Naive B cell (primary cell): ENCODE measurements at regions not wholly inside any gene's neighbourhood (a gene's known extent, or its start where the extent isn't known, plus 50 kb on each side); places are given as distances from the start of the nearest gene placed in this dataset.

ENCODE experiments used
- ATAC-seq, 2 donors: fragments of 150-1000 bp; cut with Tn5 transposase; 2 replicates each; pipeline ENCODE4 v1.10.0; 2021; ENCODE audit warnings: low read depth in 2 of 2, mild to moderate bottlenecking in 2 of 2, moderate library complexity in 2 of 2
- DNase-seq: peaks from one replicate; pipeline ENCODE4 v3.0.0; 2022
- H3K27ac Mint-ChIP-seq, 6 donors: one replicate each; pipeline ENCODE4 v1.8.0; 2020 to 2022; ENCODE audit warnings: mild to moderate bottlenecking in 6 of 6, mixed read lengths in 6 of 6, moderate library complexity in 5 of 6, inconsistent platforms in 2 of 6
- H3K27me3 Mint-ChIP-seq, 3 donors: one replicate each; pipeline ENCODE4 v1.8.0; 2021 to 2022; ENCODE audit warnings: mixed read lengths in 3 of 3, mild to moderate bottlenecking in 1 of 3
- H3K36me3 Mint-ChIP-seq, 2 donors: one replicate each; pipeline ENCODE4 v1.8.0; 2020 to 2022; ENCODE audit warnings: mixed read lengths in 2 of 2, inconsistent platforms in 1 of 2, mild to moderate bottlenecking in 1 of 2
- H3K4me1 Mint-ChIP-seq, 3 donors: one replicate each; pipeline ENCODE4 v1.8.0; 2020 to 2022; ENCODE audit warnings: mixed read lengths in 3 of 3, inconsistent platforms in 1 of 3, mild to moderate bottlenecking in 1 of 3, moderate library complexity in 1 of 3
- H3K4me3 Mint-ChIP-seq, 8 donors: one replicate each; pipeline ENCODE4 v1.8.0; 2020 to 2022; ENCODE audit warnings: mild to moderate bottlenecking in 8 of 8, mixed read lengths in 8 of 8, moderate library complexity in 8 of 8, inconsistent platforms in 2 of 8
- H3K9me3 Mint-ChIP-seq, 7 donors: one replicate each; pipeline ENCODE4 v1.8.0; 2020 to 2022; ENCODE audit warnings: mixed read lengths in 7 of 7, mild to moderate bottlenecking in 5 of 7, inconsistent platforms in 2 of 7, moderate library complexity in 1 of 7

DNA sequence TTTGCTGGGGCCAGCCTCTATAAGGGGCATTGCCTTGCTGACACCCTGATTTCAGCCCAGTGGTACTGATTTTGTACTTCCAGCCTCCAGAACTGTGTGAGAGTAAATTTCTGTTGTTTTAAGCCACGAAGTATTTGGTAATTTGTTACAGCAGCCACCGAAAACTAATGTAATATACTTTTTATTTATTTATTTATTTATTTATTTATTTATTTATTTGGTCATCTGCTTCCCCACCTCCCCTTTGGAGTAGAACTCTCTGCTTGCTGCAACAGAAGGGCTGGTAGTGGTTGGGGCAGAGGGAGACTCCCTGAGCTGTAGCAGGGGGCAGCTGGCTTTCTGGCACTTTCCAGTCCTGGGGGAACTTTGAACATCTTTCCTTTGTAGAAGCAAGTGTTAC lies 128.4 kb upstream of the RAG2 start:
- Mint-ChIP-seq H3K27me3 (peaks cover 4 to 8% (median 4%) of the 10 kb centered on the region in 3 donors), H3K27ac (no peak overlapping the region), H3K36me3 (no peaks in the 10 kb centered on the region), H3K4me1 (peaks cover 5 to 12% (median 10%) of the 10 kb centered on the region in 3 donors), H3K4me3 (no peak overlapping the region), H3K9me3 (peaks cover 0 to 1% (median 0%) of the 10 kb centered on the region in 7 donors)
- no peak for ATAC-seq
- no peak for DNase-seq

DNA sequence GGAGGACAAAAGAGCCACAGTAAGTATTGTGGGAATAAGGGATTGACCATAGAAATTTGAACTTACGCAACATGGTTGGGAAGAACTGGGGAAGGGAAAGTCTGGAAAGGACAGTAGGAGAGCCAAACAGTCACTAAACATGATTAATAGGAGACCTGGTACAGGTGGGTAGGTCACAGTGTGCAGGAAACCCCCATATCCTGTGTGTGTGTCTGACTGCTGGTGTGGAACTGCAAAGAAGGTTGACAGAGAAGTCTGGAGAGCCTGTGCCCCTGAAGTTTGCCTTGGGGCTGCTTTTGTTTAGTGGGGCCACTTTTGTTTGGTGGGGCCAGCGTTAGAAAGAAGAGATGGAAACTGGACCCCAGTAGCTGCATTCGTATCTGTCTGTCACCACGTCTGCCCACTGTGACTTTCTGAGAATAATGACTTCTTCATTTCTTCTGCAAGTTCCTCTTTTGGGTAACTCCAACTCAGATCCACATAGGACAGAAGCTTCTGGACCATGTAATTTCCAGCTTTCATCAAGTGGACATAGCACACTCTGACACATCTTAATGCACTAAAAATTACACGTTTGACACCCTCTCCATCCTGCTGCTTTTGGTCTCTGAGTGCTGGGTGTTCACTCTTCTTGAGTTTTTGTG lies 126.8 kb upstream of the RAG2 start:
- Mint-ChIP-seq H3K27ac (peak overlapping the region in 3 of 6 donors; percentile 4 to 53 (median 4)), H3K9me3 (peaks cover 0 to 4% (median 0%) of the 10 kb centered on the region in 7 donors), H3K36me3 (no peaks in the 10 kb centered on the region), H3K27me3 (peaks cover 4 to 8% (median 4%) of the 10 kb centered on the region in 3 donors), H3K4me1 (peaks cover 5 to 12% (median 10%) of the 10 kb centered on the region in 3 donors), H3K4me3 (peak overlapping the region in 3 of 8 donors; percentile 5 to 62 (median 40))
- DNase-seq (peak; percentile 2), ATAC-seq (peak; percentile 58 to 83)

DNA sequence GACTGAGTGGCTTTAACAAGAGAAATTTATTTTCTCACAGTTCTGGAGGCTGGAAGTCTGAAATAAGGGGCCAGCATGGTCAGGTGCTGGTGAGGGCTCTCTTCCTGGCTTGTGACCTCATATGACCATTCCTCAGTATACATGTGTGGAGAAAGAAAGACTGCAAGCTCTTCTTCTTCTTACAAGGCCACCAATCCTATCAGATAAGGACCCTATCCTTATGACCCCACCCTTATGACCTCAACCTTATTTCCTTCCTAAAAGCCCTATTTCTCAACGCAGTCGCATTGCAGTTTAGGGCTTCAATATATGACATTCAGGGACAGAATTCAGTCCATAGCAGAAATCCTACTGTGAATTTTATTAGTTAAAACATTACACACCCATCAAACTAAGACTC lies 124.4 kb upstream of the RAG2 start:
- Mint-ChIP-seq H3K4me3 (no peak overlapping the region), H3K36me3 (no peaks in the 10 kb centered on the region), H3K27me3 (peaks cover 4 to 17% (median 4%) of the 10 kb centered on the region in 3 donors), H3K27ac (no peak overlapping the region), H3K9me3 (peaks cover 0 to 4% (median 0%) of the 10 kb centered on the region in 7 donors), H3K4me1 (peaks cover 5 to 12% (median 10%) of the 10 kb centered on the region in 3 donors)
- ATAC-seq = no peak
- no peak for DNase-seq

DNA sequence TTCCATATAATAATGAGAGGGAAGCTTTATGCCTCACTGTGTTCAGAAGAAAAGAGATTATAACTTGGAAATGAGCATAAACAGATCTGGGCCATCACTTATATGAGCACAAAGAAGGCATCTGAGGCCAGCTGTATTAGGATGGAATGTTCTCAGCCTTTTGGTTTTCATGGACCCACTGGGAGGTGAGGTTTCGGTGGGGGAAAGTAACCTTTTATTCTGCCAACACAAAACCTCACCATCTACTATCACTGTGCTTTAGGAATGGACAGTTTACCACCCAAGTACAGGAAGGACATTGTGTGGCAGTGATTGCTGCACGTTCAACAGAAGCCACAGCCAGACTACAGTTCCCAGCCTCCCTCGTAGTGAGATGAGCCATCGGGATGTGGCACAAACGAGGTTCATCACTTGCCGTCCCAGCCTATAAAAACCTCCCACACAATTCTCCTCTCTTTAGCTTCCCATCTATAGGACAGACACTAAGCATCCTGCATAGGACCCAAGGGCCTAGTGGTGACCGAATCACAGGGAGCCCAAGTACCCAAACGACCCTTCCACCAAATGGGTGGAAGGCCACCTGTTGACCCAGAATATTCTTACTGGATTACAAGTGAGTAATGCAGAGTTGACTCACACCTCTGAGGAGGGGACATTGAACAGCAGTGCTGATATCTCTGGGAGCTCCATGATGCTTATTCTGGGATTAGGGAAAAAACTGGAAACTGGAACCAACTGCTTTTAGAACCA lies 121.5 kb upstream of the RAG2 start:
- peaks cover 0 to 19% (median 4%) of the 10 kb centered on the region in 3 donors for H3K27me3 Mint-ChIP-seq
- no peaks in the 10 kb centered on the region for H3K36me3 Mint-ChIP-seq
- no peak overlapping the region for H3K27ac Mint-ChIP-seq
- peaks cover 2% of the 10 kb centered on the region in 3 donors for H3K4me1 Mint-ChIP-seq
- peaks cover 0 to 4% (median 0%) of the 10 kb centered on the region in 7 donors for H3K9me3 Mint-ChIP-seq
- DNase-seq (no peak), ATAC-seq (no peak)
- no peak overlapping the region for H3K4me3 Mint-ChIP-seq

DNA sequence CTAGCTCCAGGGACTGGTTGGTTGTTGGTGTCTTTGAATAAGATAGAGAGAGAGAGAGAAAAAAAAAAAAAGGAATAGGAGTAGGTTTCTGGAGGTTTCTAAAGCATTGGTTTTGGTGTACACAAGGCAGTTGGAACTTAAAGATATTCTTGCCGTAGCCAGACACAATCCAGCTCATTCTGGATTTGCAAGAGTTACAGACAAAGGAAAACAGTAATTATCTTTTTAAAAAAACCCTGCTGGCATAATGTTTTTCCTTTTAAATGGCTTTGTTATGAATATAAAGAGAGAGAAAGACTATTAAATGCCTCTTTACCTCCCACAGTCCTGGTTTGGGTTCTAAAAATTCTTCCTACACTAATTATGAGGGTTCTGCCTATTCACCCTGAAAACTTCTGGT lies 120.4 kb upstream of the RAG2 start:
- ATAC-seq (no peak), DNase-seq (no peak)
- peaks cover 0 to 19% (median 4%) of the 10 kb centered on the region in 3 donors for H3K27me3 Mint-ChIP-seq
- H3K36me3 Mint-ChIP-seq = no peaks in the 10 kb centered on the region
- no peaks in the 10 kb centered on the region for H3K4me1 Mint-ChIP-seq
- H3K27ac Mint-ChIP-seq = no peak overlapping the region
- H3K4me3 Mint-ChIP-seq = no peak overlapping the region
- H3K9me3 Mint-ChIP-seq = peaks cover 0 to 4% (median 0%) of the 10 kb centered on the region in 7 donors

DNA sequence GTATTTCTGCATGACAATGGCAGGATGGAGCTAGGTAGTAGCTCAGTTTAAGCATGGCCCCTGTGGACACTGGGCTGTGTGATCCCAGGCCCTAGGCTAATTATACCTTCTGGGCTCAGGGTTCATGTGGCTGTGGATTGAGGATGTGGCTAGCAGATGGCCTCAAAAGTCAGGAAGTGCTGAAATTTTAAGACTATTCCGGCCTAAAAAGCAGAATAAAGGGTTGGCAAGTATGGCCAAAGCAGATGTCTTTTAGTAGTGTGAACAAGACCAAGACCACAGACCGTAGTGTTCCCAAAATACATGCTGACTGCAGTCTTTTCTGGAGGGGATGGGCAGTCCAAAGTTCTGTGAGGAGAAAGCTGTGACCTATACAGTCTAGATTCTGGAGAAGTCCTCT lies 115.7 kb upstream of the RAG2 start:
- ATAC-seq (no peak), DNase-seq (no peak)
- H3K36me3 Mint-ChIP-seq = no peaks in the 10 kb centered on the region
- no peak overlapping the region for H3K4me3 Mint-ChIP-seq
- no peaks in the 10 kb centered on the region for H3K4me1 Mint-ChIP-seq
- peaks cover 0 to 4% (median 0%) of the 10 kb centered on the region in 7 donors for H3K9me3 Mint-ChIP-seq
- H3K27ac Mint-ChIP-seq = no peak overlapping the region
- H3K27me3 Mint-ChIP-seq = peaks cover 4 to 20% (median 5%) of the 10 kb centered on the region in 3 donors

DNA sequence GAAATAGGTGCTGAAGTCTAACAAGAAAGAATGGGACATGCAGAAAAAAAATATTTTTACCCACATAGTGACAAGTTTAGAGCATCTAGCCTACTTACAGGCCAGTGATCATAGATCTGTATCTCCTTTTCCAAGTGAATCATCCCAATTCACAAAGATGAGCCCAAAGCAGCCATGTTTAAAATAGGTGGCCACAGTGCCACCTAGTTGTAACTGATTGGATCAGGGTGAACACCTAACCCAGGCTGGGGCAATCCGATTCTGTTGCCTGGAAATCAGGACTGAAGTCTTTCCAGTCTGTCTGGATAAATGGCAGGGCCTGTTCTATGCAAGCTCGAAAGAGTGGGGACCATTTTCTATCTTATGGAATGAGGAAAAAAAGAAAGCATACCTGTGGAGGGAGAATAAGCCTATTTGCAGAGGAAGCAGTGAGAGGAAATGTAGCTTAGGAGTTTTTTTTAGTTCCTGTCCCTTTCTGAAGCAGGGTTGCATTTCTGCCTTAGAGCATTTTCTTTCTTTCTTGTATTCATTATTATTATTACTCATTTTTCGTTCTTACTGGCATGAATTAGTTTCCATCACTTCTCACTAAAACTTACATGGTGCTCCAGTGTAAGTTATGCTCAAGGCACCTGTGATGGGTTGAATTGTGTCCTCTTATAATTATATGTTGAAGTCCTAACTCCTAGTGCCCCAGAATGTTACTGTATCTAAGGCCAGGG lies 113.2 kb upstream of the RAG2 start:
- Mint-ChIP-seq H3K4me3 (no peak overlapping the region), H3K4me1 (no peaks in the 10 kb centered on the region), H3K27me3 (peaks cover 10 to 18% (median 10%) of the 10 kb centered on the region in 3 donors), H3K9me3 (peaks cover 0 to 4% (median 0%) of the 10 kb centered on the region in 7 donors), H3K27ac (no peak overlapping the region), H3K36me3 (no peaks in the 10 kb centered on the region)
- ATAC-seq (no peak), DNase-seq (no peak)
